ENCODE measurements at regions not wholly inside any gene's neighbourhood (a gene's known extent, or its start where the extent isn't known, plus 50 kb on each side); places are given as distances from the start of the nearest gene placed in this dataset.

GRCh38 chr9:90469865-90470387, 172.7 kb downstream of the DIRAS2 start:
- H3K4me1 Mint-ChIP-seq: peaks cover 2% of the 10 kb centered on the region; the same call in 2 of the 3 replicates
- Histone ChIP-seq H4K20me1 (replicated peaks; ENCODE audit: insufficient read depth) (no peaks in the 10 kb centered on the region), H2AFZ (peak overlapping the region; percentile 75; the same call in 1 of the 2 replicates), H3K27ac (ENCODE audit: low read depth) (no peak overlapping the region), H3K4me1 (ENCODE audit: insufficient read depth) (no peaks in the 10 kb centered on the region), H3K9me2 (ENCODE audit: insufficient read depth) (0 out of 2 replicates have a peak, but pooled peaks cover 2% of the 10 kb centered on the region), H3K27me3 (ENCODE audit: insufficient read depth) (no peaks in the 10 kb centered on the region), H3F3A (replicated peaks; ENCODE audit: low read depth) (no peaks in the 10 kb centered on the region), H3K4me3 (no peak overlapping the region), H3K4me2 (no peak overlapping the region), H3K36me3 (ENCODE audit: insufficient read depth) (no peaks in the 10 kb centered on the region), H3K79me2 (replicated peaks; ENCODE audit: insufficient read depth) (no peaks in the 10 kb centered on the region)
- no peak for DNase-seq (ENCODE audit: low spot score)
- TF ChIP-seq POLR2AphosphoS5 (IDR thresholded peaks at IDR 0.05; ENCODE audit: low read depth): no peak
- TF ChIP-seq JUNB (IDR thresholded peaks at IDR 0.05; ENCODE audit: unreplicated experiment): no peak
- TF ChIP-seq EZH2 (IDR thresholded peaks at IDR 0.05; ENCODE audit: low read depth, unreplicated experiment): no peak
- no peak for TF ChIP-seq STAT1 (IDR thresholded peaks at IDR 0.05; ENCODE audit: unreplicated experiment)
- TF ChIP-seq, protein P1, sequence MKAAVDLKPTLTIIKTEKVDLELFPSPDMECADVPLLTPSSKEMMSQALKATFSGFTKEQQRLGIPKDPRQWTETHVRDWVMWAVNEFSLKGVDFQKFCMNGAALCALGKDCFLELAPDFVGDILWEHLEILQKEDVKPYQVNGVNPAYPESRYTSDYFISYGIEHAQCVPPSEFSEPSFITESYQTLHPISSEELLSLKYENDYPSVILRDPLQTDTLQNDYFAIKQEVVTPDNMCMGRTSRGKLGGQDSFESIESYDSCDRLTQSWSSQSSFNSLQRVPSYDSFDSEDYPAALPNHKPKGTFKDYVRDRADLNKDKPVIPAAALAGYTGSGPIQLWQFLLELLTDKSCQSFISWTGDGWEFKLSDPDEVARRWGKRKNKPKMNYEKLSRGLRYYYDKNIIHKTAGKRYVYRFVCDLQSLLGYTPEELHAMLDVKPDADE (IDR thresholded peaks at IDR 0.05): no peak
- TF ChIP-seq EZH2phosphoT487 (IDR thresholded peaks at IDR 0.05; ENCODE audit: unreplicated experiment): no peak
- no peak for TF ChIP-seq NANOG (IDR thresholded peaks at IDR 0.05; ENCODE audit: borderline replicate concordance)
- no peak for TF ChIP-seq CREB1 (CRISPR knock-in tag; IDR thresholded peaks at IDR 0.05; ENCODE audit: low read depth)
- no peak for TF ChIP-seq CTCF (conservative IDR thresholded peaks at IDR 0.05; ENCODE audit: low read depth in 2 of 2)
- no peak for TF ChIP-seq ZNF331 (CRISPR knock-in tag; IDR thresholded peaks at IDR 0.05; ENCODE audit: low read depth)
- TF ChIP-seq ZNF462 (CRISPR knock-in tag; IDR thresholded peaks at IDR 0.05): no peak
- no peak for TF ChIP-seq ZNF114 (CRISPR knock-in tag; IDR thresholded peaks at IDR 0.05)
- no peaks in the 10 kb centered on the region for H3K9me3 Mint-ChIP-seq
- H3K36me3 Mint-ChIP-seq (ENCODE audit: low read depth): no peaks in the 10 kb centered on the region
- no peak overlapping the region for H3K27ac Mint-ChIP-seq
- H3K4me3 Mint-ChIP-seq: no peak overlapping the region
- peak; percentile 29; the same call in 1 of the 3 replicates for ATAC-seq
- H3K27me3 Mint-ChIP-seq (ENCODE audit: insufficient read depth, low read depth, poor library complexity): peaks cover 2% of the 10 kb centered on the region

All from GM23338 (cell line).